GM12892 (cell line): ENCODE measurements at regions not wholly inside any gene's neighbourhood (a gene's known extent, or its start where the extent isn't known, plus 50 kb on each side); places are given as distances from the start of the nearest gene placed in this dataset.

ENCODE experiments used
- POLR2A ChIP-seq: IDR thresholded peaks from 2 replicates; pipeline ENCODE4 v1.6.1; 2011; ENCODE audit warnings: low read depth, low read length, control low read depth
- POLR2AphosphoS5 ChIP-seq: IDR thresholded peaks from 2 replicates; pipeline ENCODE4 v1.6.1; 2011; ENCODE audit warnings: low read depth, low read length, control low read depth

DNA sequence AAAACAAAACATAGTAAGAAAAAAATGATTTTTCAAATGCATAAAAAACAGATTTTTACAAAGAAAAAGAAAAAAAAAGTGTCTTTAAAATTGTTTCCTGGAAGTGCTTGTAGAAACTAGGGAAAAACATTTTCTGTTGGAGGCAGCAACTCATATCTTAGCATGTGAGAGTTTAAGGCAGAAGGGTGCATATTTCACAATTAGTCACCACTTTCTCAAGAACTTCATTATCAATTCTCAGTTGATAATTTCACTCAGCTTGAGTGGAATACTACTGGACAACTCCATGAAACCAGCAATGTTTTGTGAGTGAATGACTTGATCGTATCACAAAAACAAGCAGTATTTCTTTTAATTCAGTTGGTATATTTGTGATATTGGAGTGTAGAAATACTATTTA, 508.3 kb upstream of the DAB2 start:
- no peak for TF ChIP-seq POLR2A
- TF ChIP-seq POLR2AphosphoS5 = no peak
